ENCODE measurements at regions not wholly inside any gene's neighbourhood (a gene's known extent, or its start where the extent isn't known, plus 50 kb on each side); places are given as distances from the start of the nearest gene placed in this dataset.

DNA sequence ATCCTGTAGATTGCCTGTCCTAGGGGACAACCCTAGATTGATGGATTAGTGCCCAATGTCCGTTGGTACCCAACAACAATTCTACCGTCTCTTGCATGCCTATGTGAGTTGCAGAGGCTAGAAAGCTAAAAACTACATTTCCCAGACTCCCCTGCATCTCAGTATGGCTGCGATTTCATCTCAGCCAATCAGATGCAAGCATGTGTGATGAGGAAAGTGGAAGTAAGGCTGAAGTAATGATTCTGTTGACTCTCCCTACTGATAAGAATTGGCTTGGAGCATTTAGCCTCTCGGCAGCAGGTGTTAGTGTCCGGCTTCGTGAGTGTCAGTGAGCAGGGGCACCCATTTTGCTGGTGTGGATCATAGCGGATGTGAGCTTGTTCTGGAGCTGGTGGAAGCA lies 171.9 kb downstream of the FGFR2 start:
- no peak overlapping the region for H3K27ac ChIP-seq
- TF ChIP-seq, protein P1, sequence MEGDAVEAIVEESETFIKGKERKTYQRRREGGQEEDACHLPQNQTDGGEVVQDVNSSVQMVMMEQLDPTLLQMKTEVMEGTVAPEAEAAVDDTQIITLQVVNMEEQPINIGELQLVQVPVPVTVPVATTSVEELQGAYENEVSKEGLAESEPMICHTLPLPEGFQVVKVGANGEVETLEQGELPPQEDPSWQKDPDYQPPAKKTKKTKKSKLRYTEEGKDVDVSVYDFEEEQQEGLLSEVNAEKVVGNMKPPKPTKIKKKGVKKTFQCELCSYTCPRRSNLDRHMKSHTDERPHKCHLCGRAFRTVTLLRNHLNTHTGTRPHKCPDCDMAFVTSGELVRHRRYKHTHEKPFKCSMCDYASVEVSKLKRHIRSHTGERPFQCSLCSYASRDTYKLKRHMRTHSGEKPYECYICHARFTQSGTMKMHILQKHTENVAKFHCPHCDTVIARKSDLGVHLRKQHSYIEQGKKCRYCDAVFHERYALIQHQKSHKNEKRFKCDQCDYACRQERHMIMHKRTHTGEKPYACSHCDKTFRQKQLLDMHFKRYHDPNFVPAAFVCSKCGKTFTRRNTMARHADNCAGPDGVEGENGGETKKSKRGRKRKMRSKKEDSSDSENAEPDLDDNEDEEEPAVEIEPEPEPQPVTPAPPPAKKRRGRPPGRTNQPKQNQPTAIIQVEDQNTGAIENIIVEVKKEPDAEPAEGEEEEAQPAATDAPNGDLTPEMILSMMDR (conservative IDR thresholded peaks at IDR 0.05; ENCODE audit: low read depth) = no peak
- CTCF ChIA-PET = no interaction called here
- DNase-seq (ENCODE audit: low spot score) = no peak
- POLR2A ChIA-PET (ENCODE audit: low non-redundant PET) = no interaction called here
